ENCODE measurements at regions not wholly inside any gene's neighbourhood (a gene's known extent, or its start where the extent isn't known, plus 50 kb on each side); places are given as distances from the start of the nearest gene placed in this dataset.
A peak's percentile ranks its signal among the peaks of the same experiment; 100 is the strongest.

DNA sequence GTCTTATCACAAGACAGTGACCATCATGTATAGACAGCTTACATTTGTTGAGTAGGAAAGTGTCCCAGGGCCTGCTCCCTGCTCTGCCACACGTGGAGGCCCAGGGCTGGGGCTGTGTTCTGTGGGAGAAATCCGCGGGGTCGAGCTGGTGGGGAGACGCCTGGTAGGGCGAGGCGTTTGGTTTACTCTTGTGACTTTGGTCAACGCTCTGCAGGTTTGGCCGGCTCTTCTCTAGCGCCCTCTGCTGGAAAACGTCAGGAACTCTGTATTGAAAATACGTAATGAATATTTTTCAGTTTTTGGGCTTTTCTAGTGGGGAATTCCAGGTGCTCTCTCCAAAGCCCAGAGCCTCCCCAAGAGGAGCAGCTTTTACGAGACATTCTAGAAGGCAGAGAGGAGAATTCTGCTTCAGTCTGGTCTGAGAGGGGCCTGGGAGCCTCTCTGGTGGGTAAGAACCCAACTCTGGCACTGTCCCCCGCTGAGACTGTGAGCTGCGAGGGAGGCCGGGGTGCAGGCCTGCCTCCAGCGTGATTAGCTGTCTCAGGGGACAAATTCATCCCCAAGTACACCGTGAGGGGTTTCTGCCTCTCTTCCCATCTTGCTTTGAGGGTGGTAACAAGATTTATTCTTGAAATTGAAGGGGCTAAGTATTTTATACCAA, 112.6 kb upstream of the RALGAPA2 start (continued):
- no peak for TF ChIP-seq ZNF709 (CRISPR knock-in tag; IDR thresholded peaks at IDR 0.05)
- TF ChIP-seq, protein P1, sequence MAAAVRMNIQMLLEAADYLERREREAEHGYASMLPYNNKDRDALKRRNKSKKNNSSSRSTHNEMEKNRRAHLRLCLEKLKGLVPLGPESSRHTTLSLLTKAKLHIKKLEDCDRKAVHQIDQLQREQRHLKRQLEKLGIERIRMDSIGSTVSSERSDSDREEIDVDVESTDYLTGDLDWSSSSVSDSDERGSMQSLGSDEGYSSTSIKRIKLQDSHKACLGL (CRISPR knock-in tag; IDR thresholded peaks at IDR 0.05): no peak
- TF ChIP-seq, protein P2, sequence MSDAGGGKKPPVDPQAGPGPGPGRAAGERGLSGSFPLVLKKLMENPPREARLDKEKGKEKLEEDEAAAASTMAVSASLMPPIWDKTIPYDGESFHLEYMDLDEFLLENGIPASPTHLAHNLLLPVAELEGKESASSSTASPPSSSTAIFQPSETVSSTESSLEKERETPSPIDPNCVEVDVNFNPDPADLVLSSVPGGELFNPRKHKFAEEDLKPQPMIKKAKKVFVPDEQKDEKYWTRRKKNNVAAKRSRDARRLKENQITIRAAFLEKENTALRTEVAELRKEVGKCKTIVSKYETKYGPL (CRISPR knock-in tag; IDR thresholded peaks at IDR 0.05): no peak
- TF ChIP-seq, protein P3, sequence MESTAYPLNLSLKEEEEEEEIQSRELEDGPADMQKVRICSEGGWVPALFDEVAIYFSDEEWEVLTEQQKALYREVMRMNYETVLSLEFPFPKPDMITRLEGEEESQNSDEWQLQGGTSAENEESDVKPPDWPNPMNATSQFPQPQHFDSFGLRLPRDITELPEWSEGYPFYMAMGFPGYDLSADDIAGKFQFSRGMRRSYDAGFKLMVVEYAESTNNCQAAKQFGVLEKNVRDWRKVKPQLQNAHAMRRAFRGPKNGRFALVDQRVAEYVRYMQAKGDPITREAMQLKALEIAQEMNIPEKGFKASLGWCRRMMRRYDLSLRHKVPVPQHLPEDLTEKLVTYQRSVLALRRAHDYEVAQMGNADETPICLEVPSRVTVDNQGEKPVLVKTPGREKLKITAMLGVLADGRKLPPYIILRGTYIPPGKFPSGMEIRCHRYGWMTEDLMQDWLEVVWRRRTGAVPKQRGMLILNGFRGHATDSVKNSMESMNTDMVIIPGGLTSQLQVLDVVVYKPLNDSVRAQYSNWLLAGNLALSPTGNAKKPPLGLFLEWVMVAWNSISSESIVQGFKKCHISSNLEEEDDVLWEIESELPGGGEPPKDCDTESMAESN (CRISPR knock-in tag; conservative IDR thresholded peaks at IDR 0.05): no peak
- TF ChIP-seq, protein P4, sequence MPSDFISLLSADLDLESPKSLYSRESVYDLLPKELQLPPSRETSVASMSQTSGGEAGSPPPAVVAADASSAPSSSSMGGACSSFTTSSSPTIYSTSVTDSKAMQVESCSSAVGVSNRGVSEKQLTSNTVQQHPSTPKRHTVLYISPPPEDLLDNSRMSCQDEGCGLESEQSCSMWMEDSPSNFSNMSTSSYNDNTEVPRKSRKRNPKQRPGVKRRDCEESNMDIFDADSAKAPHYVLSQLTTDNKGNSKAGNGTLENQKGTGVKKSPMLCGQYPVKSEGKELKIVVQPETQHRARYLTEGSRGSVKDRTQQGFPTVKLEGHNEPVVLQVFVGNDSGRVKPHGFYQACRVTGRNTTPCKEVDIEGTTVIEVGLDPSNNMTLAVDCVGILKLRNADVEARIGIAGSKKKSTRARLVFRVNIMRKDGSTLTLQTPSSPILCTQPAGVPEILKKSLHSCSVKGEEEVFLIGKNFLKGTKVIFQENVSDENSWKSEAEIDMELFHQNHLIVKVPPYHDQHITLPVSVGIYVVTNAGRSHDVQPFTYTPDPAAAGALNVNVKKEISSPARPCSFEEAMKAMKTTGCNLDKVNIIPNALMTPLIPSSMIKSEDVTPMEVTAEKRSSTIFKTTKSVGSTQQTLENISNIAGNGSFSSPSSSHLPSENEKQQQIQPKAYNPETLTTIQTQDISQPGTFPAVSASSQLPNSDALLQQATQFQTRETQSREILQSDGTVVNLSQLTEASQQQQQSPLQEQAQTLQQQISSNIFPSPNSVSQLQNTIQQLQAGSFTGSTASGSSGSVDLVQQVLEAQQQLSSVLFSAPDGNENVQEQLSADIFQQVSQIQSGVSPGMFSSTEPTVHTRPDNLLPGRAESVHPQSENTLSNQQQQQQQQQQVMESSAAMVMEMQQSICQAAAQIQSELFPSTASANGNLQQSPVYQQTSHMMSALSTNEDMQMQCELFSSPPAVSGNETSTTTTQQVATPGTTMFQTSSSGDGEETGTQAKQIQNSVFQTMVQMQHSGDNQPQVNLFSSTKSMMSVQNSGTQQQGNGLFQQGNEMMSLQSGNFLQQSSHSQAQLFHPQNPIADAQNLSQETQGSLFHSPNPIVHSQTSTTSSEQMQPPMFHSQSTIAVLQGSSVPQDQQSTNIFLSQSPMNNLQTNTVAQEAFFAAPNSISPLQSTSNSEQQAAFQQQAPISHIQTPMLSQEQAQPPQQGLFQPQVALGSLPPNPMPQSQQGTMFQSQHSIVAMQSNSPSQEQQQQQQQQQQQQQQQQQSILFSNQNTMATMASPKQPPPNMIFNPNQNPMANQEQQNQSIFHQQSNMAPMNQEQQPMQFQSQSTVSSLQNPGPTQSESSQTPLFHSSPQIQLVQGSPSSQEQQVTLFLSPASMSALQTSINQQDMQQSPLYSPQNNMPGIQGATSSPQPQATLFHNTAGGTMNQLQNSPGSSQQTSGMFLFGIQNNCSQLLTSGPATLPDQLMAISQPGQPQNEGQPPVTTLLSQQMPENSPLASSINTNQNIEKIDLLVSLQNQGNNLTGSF (CRISPR knock-in tag; IDR thresholded peaks at IDR 0.05): no peak
- TF ChIP-seq ZFX (CRISPR knock-in tag; IDR thresholded peaks at IDR 0.05; ENCODE audit: low read depth): no peak
- no peak for TF ChIP-seq ZNF343 (CRISPR knock-in tag; IDR thresholded peaks at IDR 0.05)
- no peak for TF ChIP-seq ZFP90 (CRISPR knock-in tag; IDR thresholded peaks at IDR 0.05; ENCODE audit: borderline replicate concordance)
- TF ChIP-seq NFE2L2 (IDR thresholded peaks at IDR 0.05; ENCODE audit: low read length): no peak
- TF ChIP-seq ZNF431 (CRISPR knock-in tag; IDR thresholded peaks at IDR 0.05; ENCODE audit: borderline replicate concordance, low read depth): no peak
- TF ChIP-seq THAP11 (CRISPR knock-in tag; IDR thresholded peaks at IDR 0.05): peak; percentile 65
